OCI-LY1 (cell line): ENCODE measurements at regions not wholly inside any gene's neighbourhood (a gene's known extent, or its start where the extent isn't known, plus 50 kb on each side); places are given as distances from the start of the nearest gene placed in this dataset.

ENCODE experiments used
- H2AFZ ChIP-seq: fragments of 200-600 bp; sonication (generic), shearing (Covaris generic); 2 replicates; pipeline ENCODE4 v1.6.0; 2014; ENCODE audit warnings: antibody characterized with exemption, mild to moderate bottlenecking, low read length
- H3F3A ChIP-seq: fragments of 200-600 bp; sonication (generic), shearing (Covaris generic); 2 replicates; pipeline ENCODE4 v1.6.0; 2014; ENCODE audit warnings: mild to moderate bottlenecking, antibody characterized with exemption, low read length, moderate library complexity; ENCODE audit not compliant: insufficient read depth
- H3K27ac ChIP-seq: fragments of 200-600 bp; sonication (generic); 2 replicates; pipeline ENCODE4 v1.5.1; 2014; ENCODE audit warnings: low read length, mixed run types, mild to moderate bottlenecking, low read depth; ENCODE audit not compliant: poor library complexity, severe bottlenecking
- H3K27me3 ChIP-seq: fragments of 200-600 bp; sonication (generic); 2 replicates; pipeline ENCODE4 v1.6.0; 2014; ENCODE audit warnings: antibody characterized with exemption, mild to moderate bottlenecking, low read length, moderate library complexity; ENCODE audit not compliant: insufficient read depth
- H3K36me3 ChIP-seq: fragments of 200-600 bp; sonication (generic); 2 replicates; pipeline ENCODE4 v1.6.1; 2014; ENCODE audit warnings: mild to moderate bottlenecking, antibody characterized with exemption, low read length, moderate library complexity, mixed read lengths; ENCODE audit not compliant: insufficient read depth
- H3K4me1 ChIP-seq: fragments of 200-600 bp; sonication (generic); 2 replicates; pipeline ENCODE4 v1.5.1; 2014; ENCODE audit warnings: mild to moderate bottlenecking, low read length, moderate library complexity; ENCODE audit not compliant: insufficient read depth, severe bottlenecking
- H3K4me2 ChIP-seq: fragments of 200-600 bp; sonication (generic), shearing (Covaris generic); 2 replicates; pipeline ENCODE4 v1.6.1; 2014; ENCODE audit warnings: low read length
- H3K4me3 ChIP-seq: fragments of 200-600 bp; sonication (generic); 2 replicates; pipeline ENCODE4 v1.5.1; 2014; ENCODE audit warnings: low read length, low read depth, mild to moderate bottlenecking, mixed read lengths; ENCODE audit not compliant: poor library complexity, severe bottlenecking
- H3K79me2 ChIP-seq: fragments of 200-600 bp; shearing (Covaris generic); 2 replicates; pipeline ENCODE4 v1.6.1; 2016; ENCODE audit warnings: mixed run types, low read length, mixed read lengths; ENCODE audit not compliant: insufficient read depth
- H3K9ac ChIP-seq: fragments of 200-600 bp; sonication (generic), shearing (Covaris generic); 2 replicates; pipeline ENCODE4 v1.6.1; 2014; ENCODE audit warnings: mild to moderate bottlenecking, low read length, mixed read lengths
- H3K9me2 ChIP-seq: fragments of 200-600 bp; sonication (generic), shearing (Covaris generic); 2 replicates; pipeline ENCODE4 v1.6.1; 2014; ENCODE audit warnings: low read depth, mild to moderate bottlenecking, low read length, mixed read lengths
- H3K9me3 ChIP-seq: fragments of 200-600 bp; shearing (Covaris generic); 2 replicates; pipeline ENCODE4 v1.6.1; 2014; ENCODE audit warnings: low read length, mixed read lengths
- H4K20me1 ChIP-seq: fragments of 200-600 bp; sonication (generic), shearing (Covaris generic); 2 replicates; pipeline ENCODE4 v1.6.0; 2016; ENCODE audit warnings: mild to moderate bottlenecking, low read length; ENCODE audit not compliant: insufficient read depth
- EZH2 ChIP-seq: fragments of 200-600 bp; sonication (generic), shearing (Covaris generic); IDR thresholded peaks from 2 replicates; pipeline ENCODE4 v1.8.0; 2017; ENCODE audit warnings: borderline replicate concordance, mixed run types, mild to moderate bottlenecking, antibody characterized with exemption, low read length, moderate library complexity, mixed read lengths
- TF ChIP-seq, protein P1 (sequence below): fragments of 200-600 bp; sonication (generic), shearing (Covaris generic); IDR thresholded peaks from 2 replicates; pipeline ENCODE4 v1.5.1; 2017; ENCODE audit warnings: mild to moderate bottlenecking, antibody characterized with exemption, low read length, moderate library complexity, mixed read lengths

GRCh38 chr10:20970044-20970443 lies 72.9 kb upstream of the NEBL start:
- peaks cover 5% of the 10 kb centered on the region for H3K4me1 ChIP-seq
- H3K36me3 ChIP-seq: no peaks in the 10 kb centered on the region
- no peaks in the 10 kb centered on the region for H4K20me1 ChIP-seq
- H3K79me2 ChIP-seq: no peaks in the 10 kb centered on the region
- H3K27ac ChIP-seq: no peak overlapping the region
- no peaks in the 10 kb centered on the region for H3K27me3 ChIP-seq
- no peaks in the 10 kb centered on the region for H3K9me2 ChIP-seq
- TF ChIP-seq EZH2: no peak
- TF ChIP-seq, protein P1, sequence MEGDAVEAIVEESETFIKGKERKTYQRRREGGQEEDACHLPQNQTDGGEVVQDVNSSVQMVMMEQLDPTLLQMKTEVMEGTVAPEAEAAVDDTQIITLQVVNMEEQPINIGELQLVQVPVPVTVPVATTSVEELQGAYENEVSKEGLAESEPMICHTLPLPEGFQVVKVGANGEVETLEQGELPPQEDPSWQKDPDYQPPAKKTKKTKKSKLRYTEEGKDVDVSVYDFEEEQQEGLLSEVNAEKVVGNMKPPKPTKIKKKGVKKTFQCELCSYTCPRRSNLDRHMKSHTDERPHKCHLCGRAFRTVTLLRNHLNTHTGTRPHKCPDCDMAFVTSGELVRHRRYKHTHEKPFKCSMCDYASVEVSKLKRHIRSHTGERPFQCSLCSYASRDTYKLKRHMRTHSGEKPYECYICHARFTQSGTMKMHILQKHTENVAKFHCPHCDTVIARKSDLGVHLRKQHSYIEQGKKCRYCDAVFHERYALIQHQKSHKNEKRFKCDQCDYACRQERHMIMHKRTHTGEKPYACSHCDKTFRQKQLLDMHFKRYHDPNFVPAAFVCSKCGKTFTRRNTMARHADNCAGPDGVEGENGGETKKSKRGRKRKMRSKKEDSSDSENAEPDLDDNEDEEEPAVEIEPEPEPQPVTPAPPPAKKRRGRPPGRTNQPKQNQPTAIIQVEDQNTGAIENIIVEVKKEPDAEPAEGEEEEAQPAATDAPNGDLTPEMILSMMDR: no peak
- no peak overlapping the region for H3K4me3 ChIP-seq
- H2AFZ ChIP-seq: no peak overlapping the region
- no peak overlapping the region for H3K9ac ChIP-seq
- no peak overlapping the region for H3K4me2 ChIP-seq
- H3F3A ChIP-seq: no peaks in the 10 kb centered on the region
- H3K9me3 ChIP-seq: no peaks in the 10 kb centered on the region

DNA sequence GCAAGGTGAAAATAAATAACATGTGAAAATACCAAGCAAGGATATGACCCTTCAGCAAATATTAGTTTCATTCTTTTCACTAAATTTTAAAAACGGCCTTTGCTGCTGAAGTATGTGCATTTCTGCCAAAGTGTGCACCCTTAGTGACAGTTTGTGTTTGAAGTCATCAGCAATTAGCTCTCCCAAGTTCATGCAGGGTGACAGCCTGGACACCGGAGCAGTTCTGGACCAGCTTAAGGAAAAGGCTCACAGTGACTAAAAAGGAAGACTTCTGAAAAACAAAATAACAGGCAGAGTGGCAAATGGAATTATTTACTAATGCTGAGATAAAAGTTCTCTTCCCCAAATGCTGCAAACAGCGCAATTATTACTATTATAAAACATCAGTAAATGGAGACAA lies 69.3 kb upstream of the NEBL start:
- no peak overlapping the region for H3K4me2 ChIP-seq
- H3K9me2 ChIP-seq: no peaks in the 10 kb centered on the region
- no peak overlapping the region for H2AFZ ChIP-seq
- no peaks in the 10 kb centered on the region for H3F3A ChIP-seq
- H3K27ac ChIP-seq: no peak overlapping the region
- H3K9ac ChIP-seq: no peak overlapping the region
- no peaks in the 10 kb centered on the region for H4K20me1 ChIP-seq
- no peaks in the 10 kb centered on the region for H3K79me2 ChIP-seq
- no peak overlapping the region for H3K4me3 ChIP-seq
- TF ChIP-seq EZH2: no peak
- TF ChIP-seq, protein P1: no peak
- no peaks in the 10 kb centered on the region for H3K27me3 ChIP-seq
- H3K9me3 ChIP-seq: no peaks in the 10 kb centered on the region
- no peaks in the 10 kb centered on the region for H3K36me3 ChIP-seq
- H3K4me1 ChIP-seq: peaks cover 5% of the 10 kb centered on the region

DNA sequence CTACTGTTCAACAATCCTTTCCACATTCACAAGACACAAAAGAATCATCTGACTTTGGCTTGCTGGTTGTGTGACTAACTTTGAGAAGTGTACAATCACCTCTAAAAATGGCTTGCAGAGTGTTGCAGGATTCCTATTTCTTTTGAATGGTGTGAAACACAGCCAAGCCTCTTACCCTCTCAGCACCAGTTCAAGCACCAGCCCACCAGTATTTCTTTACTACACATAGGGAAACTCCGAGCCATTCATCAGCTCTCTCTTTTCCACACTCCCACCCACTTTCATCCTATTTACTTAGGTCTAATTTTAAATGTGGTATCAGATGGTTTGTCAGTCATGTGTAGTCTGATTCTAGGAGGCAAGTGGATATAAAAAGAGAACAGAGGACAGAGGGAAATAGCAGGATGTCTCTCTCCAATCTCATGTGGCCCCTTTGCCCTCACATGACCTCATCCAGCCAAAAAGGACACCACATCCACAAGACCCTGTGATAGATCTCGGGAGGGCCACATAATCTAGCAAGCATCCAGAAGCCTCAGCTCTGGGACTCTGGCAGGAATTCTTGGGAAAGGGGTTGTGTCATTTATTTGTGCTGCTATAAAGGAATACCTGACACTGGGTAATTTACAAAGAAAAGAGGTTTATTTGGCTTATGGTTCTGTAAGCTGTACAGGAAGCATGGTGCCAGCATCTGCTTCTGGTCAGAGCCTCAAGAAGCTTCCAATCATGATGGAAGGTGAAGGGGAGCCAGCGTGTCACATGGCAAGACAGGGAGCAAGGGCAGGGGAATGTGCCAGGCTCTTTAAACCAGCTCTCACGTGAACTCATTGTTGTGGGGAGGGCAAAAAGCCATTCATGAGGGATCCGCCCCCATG lies 66.8 kb upstream of the NEBL start:
- Histone ChIP-seq H3K4me2 (no peak overlapping the region), H4K20me1 (no peaks in the 10 kb centered on the region; the same call in 1 of the 2 replicates), H3K27ac (no peak overlapping the region), H3K4me3 (no peak overlapping the region), H3K27me3 (no peaks in the 10 kb centered on the region), H3K9me3 (no peaks in the 10 kb centered on the region), H3F3A (no peaks in the 10 kb centered on the region), H2AFZ (no peak overlapping the region), H3K9ac (no peak overlapping the region), H3K36me3 (no peaks in the 10 kb centered on the region), H3K4me1 (no peaks in the 10 kb centered on the region), H3K9me2 (no peaks in the 10 kb centered on the region), H3K79me2 (no peaks in the 10 kb centered on the region)
- TF ChIP-seq, protein P1: no peak
- no peak for TF ChIP-seq EZH2
